Osteoblast (primary cell): ENCODE measurements at regions not wholly inside any gene's neighbourhood (a gene's known extent, or its start where the extent isn't known, plus 50 kb on each side); places are given as distances from the start of the nearest gene placed in this dataset.
A peak's percentile ranks its signal among the peaks of the same experiment; 100 is the strongest.

Source experiments
- DNase-seq: peaks from one replicate; pipeline ENCODE4 v3.0.0; 2011; ENCODE audit warnings: low spot score, mixed read lengths; ENCODE audit not compliant: insufficient read length; ENCODE audit errors: missing footprints
- H2AFZ ChIP-seq: 2 replicates; pipeline ENCODE4 v1.6.0; 2011; ENCODE audit warnings: mild to moderate bottlenecking, low read length
- H3K27ac ChIP-seq: 2 replicates; pipeline ENCODE4 v1.5.1; 2011; ENCODE audit warnings: mild to moderate bottlenecking, low read depth, low read length, moderate library complexity
- H3K27me3 ChIP-seq: 2 replicates; pipeline ENCODE4 v1.6.0; 2012; ENCODE audit warnings: mild to moderate bottlenecking, control low read depth, inconsistent platforms, low read length, moderate library complexity; ENCODE audit not compliant: insufficient read depth
- H3K36me3 ChIP-seq: 2 replicates; pipeline ENCODE4 v1.5.1; 2011; ENCODE audit warnings: mild to moderate bottlenecking, low read length, control low read depth, moderate library complexity; ENCODE audit not compliant: insufficient read depth
- H3K4me1 ChIP-seq: 2 replicates; pipeline ENCODE4 v1.5.1; 2011; ENCODE audit warnings: mild to moderate bottlenecking, low read length, control low read depth, moderate library complexity; ENCODE audit not compliant: insufficient read depth
- H3K4me2 ChIP-seq: 2 replicates; pipeline ENCODE4 v1.6.0; 2011; ENCODE audit warnings: mild to moderate bottlenecking, low read length; ENCODE audit not compliant: insufficient read depth
- H3K4me3 ChIP-seq: fragments of 200-600 bp; sonication (generic); 3 replicates; pipeline ENCODE4 v1.5.1; 2012; ENCODE audit warnings: mild to moderate bottlenecking, low read length, inconsistent platforms; ENCODE audit not compliant: insufficient read depth
- H3K79me2 ChIP-seq: 2 replicates; pipeline ENCODE4 v1.6.0; 2012; ENCODE audit warnings: mild to moderate bottlenecking, low read length, control low read depth, inconsistent platforms; ENCODE audit not compliant: insufficient read depth
- H3K9me3 ChIP-seq: 2 replicates; pipeline ENCODE4 v1.5.1; 2011; ENCODE audit warnings: low read depth, low read length, control low read depth
- H4K20me1 ChIP-seq: 2 replicates; pipeline ENCODE4 v1.6.0; 2012; ENCODE audit warnings: mild to moderate bottlenecking, low read length, control low read depth; ENCODE audit not compliant: insufficient read depth
- CTCF ChIP-seq: IDR thresholded peaks from 2 replicates; pipeline ENCODE4 v1.5.1; 2011; ENCODE audit warnings: mild to moderate bottlenecking, low read depth, low read length, moderate library complexity; ENCODE audit errors: extremely low read depth

- no peak for DNase-seq
- no peaks in the 10 kb centered on the region for H3K27me3 ChIP-seq
- peaks cover 15% of the 10 kb centered on the region for H3K4me1 ChIP-seq
- no peaks in the 10 kb centered on the region for H3K9me3 ChIP-seq
- H2AFZ ChIP-seq: peak overlapping the region; percentile 38
- no peaks in the 10 kb centered on the region for H3K79me2 ChIP-seq
- no peak overlapping the region for H3K27ac ChIP-seq
- no peak for TF ChIP-seq CTCF
- no peaks in the 10 kb centered on the region for H3K36me3 ChIP-seq
- H4K20me1 ChIP-seq: no peaks in the 10 kb centered on the region
- no peak overlapping the region for H3K4me3 ChIP-seq
- no peak overlapping the region for H3K4me2 ChIP-seq
These were observed 395.9 kb downstream of the PSAT1 start for GRCh38 chr9:78692871-78693270.

DNA sequence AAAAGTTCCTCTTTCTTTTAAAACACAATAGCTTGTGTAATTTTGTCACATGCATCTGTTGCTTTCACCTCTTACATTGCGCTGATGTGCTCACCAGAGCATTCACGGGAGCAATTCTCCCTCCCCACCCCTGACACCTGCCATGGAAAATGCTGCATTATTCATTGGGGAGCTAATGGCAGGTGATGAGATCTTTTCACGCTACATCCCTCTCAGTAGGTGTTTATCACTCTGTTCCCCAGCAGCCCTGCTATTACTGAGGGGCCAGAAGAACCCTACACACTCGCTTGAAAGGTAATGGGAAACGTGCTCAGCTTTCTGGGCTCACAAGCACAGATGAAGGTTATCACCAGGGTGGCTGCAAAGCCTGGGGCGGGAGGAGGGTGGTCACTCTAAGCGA, 398.0 kb downstream of the PSAT1 start:
- Histone ChIP-seq H3K79me2 (no peaks in the 10 kb centered on the region), H3K4me2 (no peak overlapping the region), H3K4me3 (no peak overlapping the region), H3K27me3 (no peaks in the 10 kb centered on the region), H3K4me1 (peaks cover 23% of the 10 kb centered on the region), H3K9me3 (no peaks in the 10 kb centered on the region), H2AFZ (no peak overlapping the region), H3K27ac (no peak overlapping the region), H4K20me1 (no peaks in the 10 kb centered on the region), H3K36me3 (no peaks in the 10 kb centered on the region)
- no peak for TF ChIP-seq CTCF
- no peak for DNase-seq

GRCh38 chr9:78695519-78695918, 398.6 kb downstream of the PSAT1 start:
- H3K4me2 ChIP-seq: no peak overlapping the region
- no peaks in the 10 kb centered on the region for H4K20me1 ChIP-seq
- no peak overlapping the region for H3K27ac ChIP-seq
- no peaks in the 10 kb centered on the region for H3K79me2 ChIP-seq
- H2AFZ ChIP-seq: no peak overlapping the region
- no peak for TF ChIP-seq CTCF
- H3K9me3 ChIP-seq: no peaks in the 10 kb centered on the region
- no peaks in the 10 kb centered on the region for H3K36me3 ChIP-seq
- H3K27me3 ChIP-seq: no peaks in the 10 kb centered on the region
- peaks cover 23% of the 10 kb centered on the region for H3K4me1 ChIP-seq
- H3K4me3 ChIP-seq: no peak overlapping the region
- no peak for DNase-seq

GRCh38 chr9:78697618-78698017, 400.7 kb downstream of the PSAT1 start:
- peak overlapping the region; percentile 48 for H3K27ac ChIP-seq
- H3K4me3 ChIP-seq: no peak overlapping the region
- no peaks in the 10 kb centered on the region for H4K20me1 ChIP-seq
- no peak overlapping the region for H3K4me2 ChIP-seq
- TF ChIP-seq CTCF: no peak
- no peaks in the 10 kb centered on the region for H3K27me3 ChIP-seq
- DNase-seq: peak; percentile 73
- H3K79me2 ChIP-seq: no peaks in the 10 kb centered on the region
- H3K9me3 ChIP-seq: no peaks in the 10 kb centered on the region
- peaks cover 22% of the 10 kb centered on the region for H3K4me1 ChIP-seq
- no peaks in the 10 kb centered on the region for H3K36me3 ChIP-seq
- no peak overlapping the region for H2AFZ ChIP-seq
